ENCODE measurements at regions not wholly inside any gene's neighbourhood (a gene's known extent, or its start where the extent isn't known, plus 50 kb on each side); places are given as distances from the start of the nearest gene placed in this dataset.

DNA sequence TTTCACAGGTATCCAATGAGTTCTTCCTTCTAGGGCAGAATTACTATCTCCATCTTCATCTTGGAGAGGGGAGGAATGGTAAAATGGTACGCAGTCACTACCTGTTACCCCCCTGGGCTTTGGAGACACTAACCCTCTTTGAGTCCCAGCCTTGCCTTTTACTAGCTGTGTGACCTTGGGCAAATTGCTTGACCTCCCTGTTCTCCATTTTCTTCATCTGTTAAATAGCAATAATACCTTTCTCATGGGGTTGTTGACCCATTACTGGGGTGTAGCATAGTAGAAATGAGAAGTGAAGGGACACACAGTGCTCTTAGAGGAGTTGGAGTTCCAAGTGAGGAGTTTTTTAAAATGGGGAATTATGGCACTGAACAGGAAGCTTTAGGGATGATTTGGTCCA is 324.7 kb downstream of the FOXL1 start:
- H2AFZ ChIP-seq (ENCODE audit: low read depth, low read length), result no peak overlapping the region
- H2BK120ac ChIP-seq (ENCODE audit: low read depth, low read length), result no peak overlapping the region
- H3K9ac ChIP-seq (ENCODE audit: low read length), result no peak overlapping the region
- DNase-seq, result no peak
- H3K9me3 ChIP-seq (ENCODE audit: control insufficient read depth, low read length), result no peaks in the 10 kb centered on the region
- no peaks in the 10 kb centered on the region for H3K79me1 ChIP-seq (replicated peaks; ENCODE audit: low read length, poor library complexity, severe bottlenecking)
- no peak overlapping the region for H2BK15ac ChIP-seq (ENCODE audit: low read depth, poor library complexity, severe bottlenecking)
- H3K4me3 ChIP-seq (ENCODE audit: insufficient read depth in 1 of 2, low read depth in 1 of 2, low read length in 2 of 2), result no peak overlapping the region
- no peak overlapping the region for H2BK12ac ChIP-seq (ENCODE audit: low read length in 2 of 2)
- peaks cover 0 to 73% of the 10 kb centered on the region in 2 experiments for H3K27me3 ChIP-seq (ENCODE audit: control insufficient read depth in 1 of 2, insufficient read depth in 1 of 2, low read length in 2 of 2)
- no peak overlapping the region for H4K8ac ChIP-seq (ENCODE audit: low read length)
- no peak overlapping the region for H3K27ac ChIP-seq (ENCODE audit: low read length, poor library complexity, severe bottlenecking)
- no peak overlapping the region for H3K4ac ChIP-seq (ENCODE audit: low read depth in 1 of 2, low read length in 2 of 2)
- H3K36me3 ChIP-seq (ENCODE audit: control insufficient read depth in 1 of 2, insufficient read depth in 2 of 2, low read depth in 1 of 2, low read length in 2 of 2), result no peaks in the 10 kb centered on the region
- H2BK5ac ChIP-seq (ENCODE audit: low read depth, low read length, poor library complexity, severe bottlenecking), result no peak overlapping the region
- H4K91ac ChIP-seq (ENCODE audit: low read length), result no peak overlapping the region
- no peak overlapping the region for H3K14ac ChIP-seq (ENCODE audit: low read length in 2 of 2)
- no peak overlapping the region for H3K4me2 ChIP-seq (ENCODE audit: low read length, poor library complexity, severe bottlenecking)
- WGBS, result 91% methylated on average over 1 of the region's 1 CpG
- no peak overlapping the region for H2AK5ac ChIP-seq (ENCODE audit: low read length, severe bottlenecking)
- H3K18ac ChIP-seq (ENCODE audit: low read depth in 1 of 2, low read length in 2 of 2), result no peak overlapping the region
- peaks cover 11% of the 10 kb centered on the region for H3K4me1 ChIP-seq (ENCODE audit: control insufficient read depth, insufficient read depth, low read depth, low read length)
- no peak overlapping the region for H3K23ac ChIP-seq (ENCODE audit: low read length in 2 of 2)

DNA sequence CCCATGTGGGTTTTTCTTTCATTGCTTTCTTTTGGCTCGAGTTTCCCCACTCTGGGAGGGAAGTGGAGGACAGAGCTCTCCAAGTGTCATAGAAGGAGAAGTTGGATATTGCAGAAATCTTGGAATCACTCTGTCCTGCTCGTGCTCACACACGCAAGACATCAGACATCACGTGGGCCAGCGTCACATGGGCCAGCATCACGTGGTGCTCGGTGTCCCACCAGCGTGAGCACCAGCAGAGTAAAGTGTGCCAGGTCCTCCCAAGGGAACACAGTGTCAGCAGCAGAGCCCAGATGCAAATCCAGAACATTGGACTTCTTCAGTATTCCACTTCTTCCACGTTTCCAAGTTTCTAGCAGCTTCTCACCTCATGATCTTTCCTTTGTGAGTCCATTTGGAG is 327.0 kb downstream of the FOXL1 start:
- Histone ChIP-seq H2AFZ (ENCODE audit: low read depth, low read length) (no peak overlapping the region), H3K14ac (ENCODE audit: low read length in 2 of 2) (no peak overlapping the region), H3K27ac (ENCODE audit: low read length, poor library complexity, severe bottlenecking) (no peak overlapping the region), H3K4me3 (ENCODE audit: insufficient read depth in 1 of 2, low read depth in 1 of 2, low read length in 2 of 2) (no peak overlapping the region), H2AK5ac (ENCODE audit: low read length, severe bottlenecking) (no peak overlapping the region), H4K8ac (ENCODE audit: low read length) (no peak overlapping the region), H3K9ac (ENCODE audit: low read length) (no peak overlapping the region), H3K23ac (ENCODE audit: low read length in 2 of 2) (no peak overlapping the region), H3K36me3 (ENCODE audit: control insufficient read depth in 1 of 2, insufficient read depth in 2 of 2, low read depth in 1 of 2, low read length in 2 of 2) (no peaks in the 10 kb centered on the region), H2BK12ac (ENCODE audit: low read length in 2 of 2) (no peak overlapping the region), H3K27me3 (ENCODE audit: control insufficient read depth in 1 of 2, insufficient read depth in 1 of 2, low read length in 2 of 2) (peaks cover 0 to 77% of the 10 kb centered on the region in 2 experiments), H3K4ac (ENCODE audit: low read depth in 1 of 2, low read length in 2 of 2) (no peak overlapping the region), H3K4me1 (ENCODE audit: control insufficient read depth, insufficient read depth, low read depth, low read length) (peaks cover 17% of the 10 kb centered on the region), H3K4me2 (ENCODE audit: low read length, poor library complexity, severe bottlenecking) (no peak overlapping the region), H2BK5ac (ENCODE audit: low read depth, low read length, poor library complexity, severe bottlenecking) (no peak overlapping the region), H2BK15ac (ENCODE audit: low read depth, poor library complexity, severe bottlenecking) (no peak overlapping the region), H3K79me1 (replicated peaks; ENCODE audit: low read length, poor library complexity, severe bottlenecking) (no peaks in the 10 kb centered on the region), H3K18ac (ENCODE audit: low read depth in 1 of 2, low read length in 2 of 2) (no peak overlapping the region), H4K91ac (ENCODE audit: low read length) (no peak overlapping the region), H3K9me3 (ENCODE audit: control insufficient read depth, low read length) (no peaks in the 10 kb centered on the region), H2BK120ac (ENCODE audit: low read depth, low read length) (no peak overlapping the region)
- DNase-seq, result no peak
- 96% methylated on average over 8 of the region's 9 CpGs for WGBS

DNA sequence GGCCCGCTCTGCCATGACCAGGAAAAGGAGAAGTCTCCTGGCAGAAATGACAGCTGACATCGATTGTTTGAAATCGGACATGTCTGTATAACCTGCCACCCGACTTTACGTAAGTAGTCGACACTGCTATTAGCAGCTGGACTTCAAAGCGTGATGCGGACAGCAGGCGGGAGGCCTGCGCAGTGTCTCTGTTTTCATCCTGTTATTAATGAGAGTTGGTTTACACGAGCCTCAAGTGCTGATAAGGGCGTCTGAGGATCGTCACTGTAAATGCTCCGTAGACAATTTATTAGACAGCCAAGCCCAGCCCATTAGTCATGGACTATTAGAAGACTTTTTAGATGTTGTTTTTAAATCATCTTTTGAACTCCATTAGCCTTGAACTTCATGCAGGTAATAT is 328.3 kb downstream of the FOXL1 start:
- Histone ChIP-seq H4K8ac (ENCODE audit: low read length) (no peak overlapping the region), H3K4me3 (ENCODE audit: insufficient read depth in 1 of 2, low read depth in 1 of 2, low read length in 2 of 2) (no peak overlapping the region), H2BK5ac (ENCODE audit: low read depth, low read length, poor library complexity, severe bottlenecking) (no peak overlapping the region), H3K9ac (ENCODE audit: low read length) (no peak overlapping the region), H3K9me3 (ENCODE audit: control insufficient read depth, low read length) (no peaks in the 10 kb centered on the region), H4K91ac (ENCODE audit: low read length) (no peak overlapping the region), H3K79me1 (replicated peaks; ENCODE audit: low read length, poor library complexity, severe bottlenecking) (no peaks in the 10 kb centered on the region), H2AK5ac (ENCODE audit: low read length, severe bottlenecking) (no peak overlapping the region), H3K4me2 (ENCODE audit: low read length, poor library complexity, severe bottlenecking) (no peak overlapping the region), H2BK120ac (ENCODE audit: low read depth, low read length) (no peak overlapping the region), H3K4me1 (ENCODE audit: control insufficient read depth, insufficient read depth, low read depth, low read length) (peaks cover 15% of the 10 kb centered on the region), H2AFZ (ENCODE audit: low read depth, low read length) (no peak overlapping the region), H3K23ac (ENCODE audit: low read length in 2 of 2) (no peak overlapping the region), H2BK15ac (ENCODE audit: low read depth, poor library complexity, severe bottlenecking) (no peak overlapping the region), H3K18ac (ENCODE audit: low read depth in 1 of 2, low read length in 2 of 2) (no peak overlapping the region), H3K27me3 (ENCODE audit: control insufficient read depth in 1 of 2, insufficient read depth in 1 of 2, low read length in 2 of 2) (peaks cover 0 to 73% of the 10 kb centered on the region in 2 experiments), H2BK12ac (ENCODE audit: low read length in 2 of 2) (no peak overlapping the region), H3K27ac (ENCODE audit: low read length, poor library complexity, severe bottlenecking) (no peak overlapping the region), H3K14ac (ENCODE audit: low read length in 2 of 2) (no peak overlapping the region), H3K4ac (ENCODE audit: low read depth in 1 of 2, low read length in 2 of 2) (no peak overlapping the region), H3K36me3 (ENCODE audit: control insufficient read depth in 1 of 2, insufficient read depth in 2 of 2, low read depth in 1 of 2, low read length in 2 of 2) (no peaks in the 10 kb centered on the region)
- WGBS, result 34% methylated on average over 11 of the region's 14 CpGs
- peak; percentile 83 for DNase-seq

GRCh38 chr16:86909359-86910160 is 331.2 kb downstream of the FOXL1 start:
- Histone ChIP-seq H3K4me1 (ENCODE audit: control insufficient read depth, insufficient read depth, low read depth, low read length) (peaks cover 13% of the 10 kb centered on the region), H2AK5ac (ENCODE audit: low read length, severe bottlenecking) (peak overlapping the region; percentile 7), H2BK12ac (ENCODE audit: low read length in 2 of 2) (no peak overlapping the region), H3K9ac (ENCODE audit: low read length) (no peak overlapping the region), H2BK120ac (ENCODE audit: low read depth, low read length) (no peak overlapping the region), H3K27ac (ENCODE audit: low read length, poor library complexity, severe bottlenecking) (no peak overlapping the region), H4K91ac (ENCODE audit: low read length) (peak overlapping the region; percentile 7), H4K8ac (ENCODE audit: low read length) (no peak overlapping the region), H3K14ac (ENCODE audit: low read length in 2 of 2) (no peak overlapping the region), H3K23ac (ENCODE audit: low read length in 2 of 2) (no peak overlapping the region), H3K79me1 (replicated peaks; ENCODE audit: low read length, poor library complexity, severe bottlenecking) (no peaks in the 10 kb centered on the region), H3K9me3 (ENCODE audit: control insufficient read depth, low read length) (no peaks in the 10 kb centered on the region), H3K36me3 (ENCODE audit: control insufficient read depth in 1 of 2, insufficient read depth in 2 of 2, low read depth in 1 of 2, low read length in 2 of 2) (no peaks in the 10 kb centered on the region), H3K4me2 (ENCODE audit: low read length, poor library complexity, severe bottlenecking) (no peak overlapping the region), H3K27me3 (ENCODE audit: control insufficient read depth in 1 of 2, insufficient read depth in 1 of 2, low read length in 2 of 2) (peaks cover 0 to 61% of the 10 kb centered on the region in 2 experiments), H2AFZ (ENCODE audit: low read depth, low read length) (no peak overlapping the region), H2BK15ac (ENCODE audit: low read depth, poor library complexity, severe bottlenecking) (no peak overlapping the region), H3K18ac (ENCODE audit: low read depth in 1 of 2, low read length in 2 of 2) (no peak overlapping the region), H2BK5ac (ENCODE audit: low read depth, low read length, poor library complexity, severe bottlenecking) (no peak overlapping the region), H3K4me3 (ENCODE audit: insufficient read depth in 1 of 2, low read depth in 1 of 2, low read length in 2 of 2) (no peak overlapping the region), H3K4ac (ENCODE audit: low read depth in 1 of 2, low read length in 2 of 2) (no peak overlapping the region)
- DNase-seq, result no peak
- WGBS, result 87% methylated on average over 19 of the region's 19 CpGs

All from mesenchymal stem cell (in vitro differentiated cells and primary cell).